Liver (tissue), 3 donors: ENCODE measurements at regions not wholly inside any gene's neighbourhood (a gene's known extent, or its start where the extent isn't known, plus 50 kb on each side); places are given as distances from the start of the nearest gene placed in this dataset.

Source experiments
- EGR1 ChIP-seq, 2 donors: IDR thresholded peaks; 2 replicates each; pipeline ENCODE4 v1.6.1; 2016 to 2018; ENCODE audit warnings: antibody characterized with exemption in 2 of 2, low read depth in 2 of 2
- JUND ChIP-seq, 2 donors: IDR thresholded peaks; 2 replicates each; pipeline ENCODE4 v1.6.1; 2016; ENCODE audit warnings: antibody characterized with exemption in 2 of 2
- REST ChIP-seq: IDR thresholded peaks from 2 replicates; pipeline ENCODE4 v1.6.1; 2016; ENCODE audit warnings: antibody characterized with exemption, mild to moderate bottlenecking
- SP1 ChIP-seq: IDR thresholded peaks from 2 replicates; pipeline ENCODE4 v1.6.1; 2018; ENCODE audit warnings: antibody characterized with exemption, mild to moderate bottlenecking
- YY1 ChIP-seq: IDR thresholded peaks from 2 replicates; pipeline ENCODE4 v1.6.1; 2016; ENCODE audit warnings: antibody characterized with exemption, mild to moderate bottlenecking
- TF ChIP-seq, protein P1 (sequence below): fragments of 150-350 bp; IDR thresholded peaks from 2 replicates; pipeline ENCODE4 v1.5.1; 2017; ENCODE audit warnings: improper control_type of control experiment, low read depth, low read length; ENCODE audit not compliant: missing input control
- TF ChIP-seq, protein P2 (sequence below): IDR thresholded peaks from 2 replicates; pipeline ENCODE4 v1.6.1; 2016; ENCODE audit warnings: antibody characterized with exemption
- TF ChIP-seq, protein P3 (sequence below): IDR thresholded peaks from 2 replicates; pipeline ENCODE4 v1.6.1; 2016; ENCODE audit warnings: antibody characterized with exemption
- TF ChIP-seq, protein P4 (sequence below): IDR thresholded peaks from 2 replicates; pipeline ENCODE4 v1.6.1; 2016; ENCODE audit warnings: antibody characterized with exemption
- donor health status: healthy.
- donor health status: healthy.

- TF ChIP-seq, protein P1, sequence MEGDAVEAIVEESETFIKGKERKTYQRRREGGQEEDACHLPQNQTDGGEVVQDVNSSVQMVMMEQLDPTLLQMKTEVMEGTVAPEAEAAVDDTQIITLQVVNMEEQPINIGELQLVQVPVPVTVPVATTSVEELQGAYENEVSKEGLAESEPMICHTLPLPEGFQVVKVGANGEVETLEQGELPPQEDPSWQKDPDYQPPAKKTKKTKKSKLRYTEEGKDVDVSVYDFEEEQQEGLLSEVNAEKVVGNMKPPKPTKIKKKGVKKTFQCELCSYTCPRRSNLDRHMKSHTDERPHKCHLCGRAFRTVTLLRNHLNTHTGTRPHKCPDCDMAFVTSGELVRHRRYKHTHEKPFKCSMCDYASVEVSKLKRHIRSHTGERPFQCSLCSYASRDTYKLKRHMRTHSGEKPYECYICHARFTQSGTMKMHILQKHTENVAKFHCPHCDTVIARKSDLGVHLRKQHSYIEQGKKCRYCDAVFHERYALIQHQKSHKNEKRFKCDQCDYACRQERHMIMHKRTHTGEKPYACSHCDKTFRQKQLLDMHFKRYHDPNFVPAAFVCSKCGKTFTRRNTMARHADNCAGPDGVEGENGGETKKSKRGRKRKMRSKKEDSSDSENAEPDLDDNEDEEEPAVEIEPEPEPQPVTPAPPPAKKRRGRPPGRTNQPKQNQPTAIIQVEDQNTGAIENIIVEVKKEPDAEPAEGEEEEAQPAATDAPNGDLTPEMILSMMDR = no peak
- TF ChIP-seq SP1 (no peak), YY1 (no peak), EGR1 (IDR thresholded peaks at IDR 0.05; ENCODE audit: low read depth in 2 of 2) (no peak), JUND (IDR thresholded peaks at IDR 0.05) (no peak), REST (no peak)
- TF ChIP-seq, protein P2, sequence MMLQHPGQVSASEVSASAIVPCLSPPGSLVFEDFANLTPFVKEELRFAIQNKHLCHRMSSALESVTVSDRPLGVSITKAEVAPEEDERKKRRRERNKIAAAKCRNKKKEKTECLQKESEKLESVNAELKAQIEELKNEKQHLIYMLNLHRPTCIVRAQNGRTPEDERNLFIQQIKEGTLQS = no peak
- TF ChIP-seq, protein P3, sequence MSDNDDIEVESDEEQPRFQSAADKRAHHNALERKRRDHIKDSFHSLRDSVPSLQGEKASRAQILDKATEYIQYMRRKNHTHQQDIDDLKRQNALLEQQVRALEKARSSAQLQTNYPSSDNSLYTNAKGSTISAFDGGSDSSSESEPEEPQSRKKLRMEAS = no peak
- TF ChIP-seq, protein P4, sequence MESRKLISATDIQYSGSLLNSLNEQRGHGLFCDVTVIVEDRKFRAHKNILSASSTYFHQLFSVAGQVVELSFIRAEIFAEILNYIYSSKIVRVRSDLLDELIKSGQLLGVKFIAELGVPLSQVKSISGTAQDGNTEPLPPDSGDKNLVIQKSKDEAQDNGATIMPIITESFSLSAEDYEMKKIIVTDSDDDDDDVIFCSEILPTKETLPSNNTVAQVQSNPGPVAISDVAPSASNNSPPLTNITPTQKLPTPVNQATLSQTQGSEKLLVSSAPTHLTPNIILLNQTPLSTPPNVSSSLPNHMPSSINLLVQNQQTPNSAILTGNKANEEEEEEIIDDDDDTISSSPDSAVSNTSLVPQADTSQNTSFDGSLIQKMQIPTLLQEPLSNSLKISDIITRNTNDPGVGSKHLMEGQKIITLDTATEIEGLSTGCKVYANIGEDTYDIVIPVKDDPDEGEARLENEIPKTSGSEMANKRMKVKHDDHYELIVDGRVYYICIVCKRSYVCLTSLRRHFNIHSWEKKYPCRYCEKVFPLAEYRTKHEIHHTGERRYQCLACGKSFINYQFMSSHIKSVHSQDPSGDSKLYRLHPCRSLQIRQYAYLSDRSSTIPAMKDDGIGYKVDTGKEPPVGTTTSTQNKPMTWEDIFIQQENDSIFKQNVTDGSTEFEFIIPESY = no peak
Observed at GRCh38 chr5:87191645-87192044, 76.0 kb upstream of the RASA1 start.
